ENCODE measurements at regions not wholly inside any gene's neighbourhood (a gene's known extent, or its start where the extent isn't known, plus 50 kb on each side); places are given as distances from the start of the nearest gene placed in this dataset.

GRCh38 chr11:116611998-116612620, 160.7 kb downstream of the BUD13 start:
- TF ChIP-seq CTCF (IDR thresholded peaks at IDR 0.05): no peak
- no peak for TF ChIP-seq POLR2A (IDR thresholded peaks at IDR 0.05)
- no peak for TF ChIP-seq EP300 (IDR thresholded peaks at IDR 0.05)
- 82 to 91% methylated on average over 4 of the region's 4 CpGs for WGBS, 2 donors
- no peaks in the 10 kb centered on the region for H3K36me3 ChIP-seq
- peaks cover 0 to 10% (median 0%) of the 10 kb centered on the region in 4 donors for H3K9me3 ChIP-seq
- no peak for DNase-seq (ENCODE audit: low spot score in 2 of 2)
- H3K4me3 ChIP-seq: no peak overlapping the region
- no peaks in the 10 kb centered on the region for H3K4me1 ChIP-seq
- H3K27me3 ChIP-seq: no peaks in the 10 kb centered on the region
- no peak overlapping the region for H3K27ac ChIP-seq

- Histone ChIP-seq H3K4me1 (no peaks in the 10 kb centered on the region), H3K9me3 (peaks cover 0 to 6% (median 0%) of the 10 kb centered on the region in 4 donors), H3K27me3 (no peaks in the 10 kb centered on the region), H3K36me3 (no peaks in the 10 kb centered on the region), H3K4me3 (no peak overlapping the region), H3K27ac (no peak overlapping the region)
- DNase-seq (ENCODE audit: low spot score in 2 of 2): no peak
- WGBS, 2 donors: 69 to 72% methylated on average over 6 to 7 of the region's 7 CpGs
- TF ChIP-seq EP300 (IDR thresholded peaks at IDR 0.05) (no peak), CTCF (IDR thresholded peaks at IDR 0.05) (no peak), POLR2A (IDR thresholded peaks at IDR 0.05) (no peak)
Measured at GRCh38 chr11:116610190-116610589, 162.6 kb downstream of the BUD13 start.

GRCh38 chr11:116607027-116607426, 165.8 kb downstream of the BUD13 start:
- TF ChIP-seq CTCF (IDR thresholded peaks at IDR 0.05) (no peak), POLR2A (IDR thresholded peaks at IDR 0.05) (no peak), EP300 (IDR thresholded peaks at IDR 0.05) (no peak)
- Histone ChIP-seq H3K27me3 (no peaks in the 10 kb centered on the region), H3K27ac (no peak overlapping the region), H3K9me3 (peaks cover 0 to 5% (median 0%) of the 10 kb centered on the region in 4 donors), H3K4me3 (no peak overlapping the region), H3K36me3 (no peaks in the 10 kb centered on the region), H3K4me1 (no peaks in the 10 kb centered on the region)
- no peak for DNase-seq (ENCODE audit: low spot score in 2 of 2)

- no peaks in the 10 kb centered on the region for H3K27me3 ChIP-seq
Measured at GRCh38 chr11:116605543-116606459, 167.0 kb downstream of the BUD13 start.

More at GRCh38 chr11:116605543-116606459, 167.0 kb downstream of the BUD13 start:
- Histone ChIP-seq H3K27ac (no peak overlapping the region), H3K36me3 (no peaks in the 10 kb centered on the region), H3K9me3 (no peaks in the 10 kb centered on the region), H3K4me1 (no peaks in the 10 kb centered on the region), H3K4me3 (no peak overlapping the region)
- 29 to 36% methylated on average over 6 of the region's 6 CpGs for WGBS, 2 donors
- no peak for DNase-seq (ENCODE audit: low spot score in 2 of 2)
- TF ChIP-seq CTCF (IDR thresholded peaks at IDR 0.05): no peak
- no peak for TF ChIP-seq EP300 (IDR thresholded peaks at IDR 0.05)
- no peak for TF ChIP-seq POLR2A (IDR thresholded peaks at IDR 0.05)
